Activated CD8-positive, alpha-beta T cell treated with anti-CD3 and anti-CD28 coated beads for 36 hours (primary cell): ENCODE measurements at regions not wholly inside any gene's neighbourhood (a gene's known extent, or its start where the extent isn't known, plus 50 kb on each side); places are given as distances from the start of the nearest gene placed in this dataset.
"Not testable (repeated sequence)": the region's sequence is repeated elsewhere in the genome, so short reads cannot be mapped to it uniquely, and the experiment has no call there.

Source experiments
- ATAC-seq: fragments of 200-7000 bp; cut with Tn5 transposase; one replicate; pipeline ENCODE4 v1.10.0; 2021; ENCODE audit warnings: mild to moderate bottlenecking, moderate library complexity
- CTCF ChIA-PET: fragments of 350-600 bp; sonication (Branson Sonifier 250); formaldehyde crosslinking; loops from one replicate; lab custom pipeline; 2021; ENCODE audit warnings: antibody characterized with exemption; lab: Charles Lee
- POLR2A ChIA-PET: fragments of 350-600 bp; sonication (Branson Sonifier 250); formaldehyde crosslinking; loops from one replicate; lab custom pipeline; 2021; ENCODE audit warnings: antibody characterized with exemption; lab: Charles Lee
- DNase-seq: peaks from one replicate; pipeline ENCODE4 v3.0.0-alpha.2; 2020
- H3K27ac Mint-ChIP-seq: one replicate; pipeline ENCODE4 v1.8.0; 2021; ENCODE audit warnings: mild to moderate bottlenecking, mixed read lengths
- H3K27me3 Mint-ChIP-seq: one replicate; pipeline ENCODE4 v1.8.0; 2021; ENCODE audit warnings: mixed read lengths
- H3K36me3 Mint-ChIP-seq: one replicate; pipeline ENCODE4 v1.8.0; 2021; ENCODE audit warnings: low read depth, mixed read lengths
- H3K4me1 Mint-ChIP-seq: one replicate; pipeline ENCODE4 v1.8.0; 2021; ENCODE audit warnings: low read depth, mixed read lengths
- H3K4me3 Mint-ChIP-seq: one replicate; pipeline ENCODE4 v1.8.0; 2021; ENCODE audit warnings: mild to moderate bottlenecking, moderate library complexity, mixed read lengths
- H3K9me3 Mint-ChIP-seq: one replicate; pipeline ENCODE4 v1.8.0; 2021; ENCODE audit warnings: mixed read lengths
- intact Hi-C: fragments of 100-400 bp; cut with micrococcal nuclease; formaldehyde crosslinking; loops from one replicate; pipeline ENCODE4 v1.10.0; 2022
- TF ChIP-seq, protein P1 (sequence below): fragments of 200-600 bp; IDR thresholded peaks from one replicate; pipeline ENCODE4 v1.8.0; 2022; ENCODE audit warnings: antibody characterized with exemption, mild to moderate bottlenecking

DNA sequence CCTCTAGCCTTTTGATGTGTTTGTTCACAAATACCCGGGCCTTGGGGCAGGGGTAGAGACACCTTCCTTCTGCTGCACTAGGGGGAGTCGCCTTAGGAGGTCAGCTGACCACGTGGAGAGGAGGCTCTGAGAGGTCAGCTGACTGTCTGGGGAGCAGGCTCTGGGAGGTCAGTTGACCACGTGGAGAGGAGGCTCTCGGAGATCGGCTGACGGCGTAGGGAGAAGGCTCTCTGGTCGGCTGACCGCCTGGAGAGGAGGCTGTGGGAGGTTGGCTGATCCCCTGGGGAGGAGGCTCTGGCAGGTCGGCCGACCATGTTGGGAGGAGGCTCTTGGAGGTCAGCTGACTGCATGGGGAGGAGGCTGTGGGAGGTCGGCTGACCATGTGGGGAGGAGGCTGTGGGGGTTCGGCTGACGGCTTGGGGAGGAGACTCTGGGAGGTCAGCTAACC, 59.6 kb upstream of the LYZL1 start:
- Mint-ChIP-seq H3K36me3 (no peaks in the 10 kb centered on the region), H3K27ac (no peak overlapping the region), H3K4me1 (no peaks in the 10 kb centered on the region), H3K9me3 (no peaks in the 10 kb centered on the region), H3K4me3 (no peak overlapping the region), H3K27me3 (peaks cover 2% of the 10 kb centered on the region)
- ATAC-seq: no peak
- TF ChIP-seq, protein P1, sequence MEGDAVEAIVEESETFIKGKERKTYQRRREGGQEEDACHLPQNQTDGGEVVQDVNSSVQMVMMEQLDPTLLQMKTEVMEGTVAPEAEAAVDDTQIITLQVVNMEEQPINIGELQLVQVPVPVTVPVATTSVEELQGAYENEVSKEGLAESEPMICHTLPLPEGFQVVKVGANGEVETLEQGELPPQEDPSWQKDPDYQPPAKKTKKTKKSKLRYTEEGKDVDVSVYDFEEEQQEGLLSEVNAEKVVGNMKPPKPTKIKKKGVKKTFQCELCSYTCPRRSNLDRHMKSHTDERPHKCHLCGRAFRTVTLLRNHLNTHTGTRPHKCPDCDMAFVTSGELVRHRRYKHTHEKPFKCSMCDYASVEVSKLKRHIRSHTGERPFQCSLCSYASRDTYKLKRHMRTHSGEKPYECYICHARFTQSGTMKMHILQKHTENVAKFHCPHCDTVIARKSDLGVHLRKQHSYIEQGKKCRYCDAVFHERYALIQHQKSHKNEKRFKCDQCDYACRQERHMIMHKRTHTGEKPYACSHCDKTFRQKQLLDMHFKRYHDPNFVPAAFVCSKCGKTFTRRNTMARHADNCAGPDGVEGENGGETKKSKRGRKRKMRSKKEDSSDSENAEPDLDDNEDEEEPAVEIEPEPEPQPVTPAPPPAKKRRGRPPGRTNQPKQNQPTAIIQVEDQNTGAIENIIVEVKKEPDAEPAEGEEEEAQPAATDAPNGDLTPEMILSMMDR: no peak
- DNase-seq: no peak
- POLR2A ChIA-PET: no interaction called here
- intact Hi-C loops: no loop called here
- CTCF ChIA-PET: no interaction called here

- H3K9me3 Mint-ChIP-seq, intact Hi-C loops, POLR2A ChIA-PET, H3K4me1 Mint-ChIP-seq, H3K4me3 Mint-ChIP-seq, ATAC-seq, CTCF ChIA-PET, H3K27me3 Mint-ChIP-seq, H3K36me3 Mint-ChIP-seq, H3K27ac Mint-ChIP-seq, DNase-seq: not testable (repeated sequence)
These were observed 52.0 kb upstream of the LYZL1 start for GRCh38 chr10:29236910-29237309.

- no peak for DNase-seq
- intact Hi-C loops: no loop called here
- Mint-ChIP-seq H3K36me3 (no peaks in the 10 kb centered on the region), H3K9me3 (no peaks in the 10 kb centered on the region), H3K4me1 (no peaks in the 10 kb centered on the region), H3K27me3 (no peaks in the 10 kb centered on the region), H3K4me3 (no peak overlapping the region), H3K27ac (no peak overlapping the region)
- TF ChIP-seq, protein P1: no peak
- CTCF ChIA-PET: no interaction called here
- ATAC-seq: no peak
- POLR2A ChIA-PET: no interaction called here
These were observed 51.1 kb upstream of the LYZL1 start for GRCh38 chr10:29237786-29238185.

GRCh38 chr10:29238523-29239135, 50.2 kb upstream of the LYZL1 start:
- intact Hi-C loops: no loop called here
- POLR2A ChIA-PET: no interaction called here
- H3K27ac Mint-ChIP-seq: no peak overlapping the region
- H3K27me3 Mint-ChIP-seq: no peaks in the 10 kb centered on the region
- H3K9me3 Mint-ChIP-seq: no peaks in the 10 kb centered on the region
- no peak overlapping the region for H3K4me3 Mint-ChIP-seq
- CTCF ChIA-PET: no interaction called here
- DNase-seq (no peak), ATAC-seq (no peak)
- TF ChIP-seq, protein P1: no peak
- H3K36me3 Mint-ChIP-seq: no peaks in the 10 kb centered on the region
- H3K4me1 Mint-ChIP-seq: no peaks in the 10 kb centered on the region
